T1000 (cell line): ENCODE measurements at regions not wholly inside any gene's neighbourhood (a gene's known extent, or its start where the extent isn't known, plus 50 kb on each side); places are given as distances from the start of the nearest gene placed in this dataset.
A peak's percentile ranks its signal among the peaks of the same experiment; 100 is the strongest.
"Not testable (repeated sequence)": the region's sequence is repeated elsewhere in the genome, so short reads cannot be mapped to it uniquely, and the experiment has no call there.

Experiments used
- DNase-seq: peaks from one replicate; lab custom pipeline; 2025; ENCODE audit warnings: mixed read lengths; lab: John Stamatoyannopoulos, UW

GRCh38 chr6:156451088-156451487 is 326.1 kb upstream of the ARID1B start:
- DNase-seq = no peak

DNA sequence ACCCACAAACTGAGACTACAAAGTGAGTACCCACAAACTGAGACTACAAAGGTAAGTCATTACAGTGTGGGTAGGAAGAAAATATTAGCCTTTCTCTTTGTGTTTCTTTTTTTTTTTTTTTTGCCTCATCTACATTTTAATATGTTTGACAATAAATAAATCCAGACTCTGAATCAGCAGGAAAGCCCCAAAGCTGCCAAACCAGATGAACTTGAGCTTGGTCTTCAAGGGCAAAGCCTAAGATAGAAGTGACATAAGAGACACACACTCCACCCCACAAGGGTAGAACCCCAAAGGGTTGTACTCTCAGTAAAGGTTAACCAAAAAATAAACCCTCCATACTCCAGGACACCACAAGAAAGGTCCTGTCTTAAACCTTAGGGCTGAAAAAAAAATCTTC is 326.8 kb upstream of the ARID1B start:
- DNase-seq = no peak

DNA sequence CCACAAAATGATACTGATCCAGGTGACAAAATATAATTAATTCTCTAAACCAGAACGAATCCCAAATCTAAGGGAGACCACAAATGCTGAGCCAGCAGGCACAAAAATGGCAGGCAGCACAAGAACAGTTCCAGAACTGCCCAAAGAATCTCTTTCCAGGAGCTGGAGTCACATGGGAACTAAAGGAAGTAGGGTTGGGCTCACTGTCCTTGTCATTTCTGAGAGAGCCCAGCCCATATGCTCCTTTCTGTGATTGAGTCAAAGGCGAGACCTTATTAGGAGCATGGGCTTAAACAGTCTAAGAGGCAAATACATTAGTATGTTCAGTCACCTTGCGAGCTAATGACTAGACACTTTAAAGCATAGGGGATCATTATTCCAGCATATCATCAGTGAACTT is 327.6 kb upstream of the ARID1B start:
- no peak for DNase-seq

DNA sequence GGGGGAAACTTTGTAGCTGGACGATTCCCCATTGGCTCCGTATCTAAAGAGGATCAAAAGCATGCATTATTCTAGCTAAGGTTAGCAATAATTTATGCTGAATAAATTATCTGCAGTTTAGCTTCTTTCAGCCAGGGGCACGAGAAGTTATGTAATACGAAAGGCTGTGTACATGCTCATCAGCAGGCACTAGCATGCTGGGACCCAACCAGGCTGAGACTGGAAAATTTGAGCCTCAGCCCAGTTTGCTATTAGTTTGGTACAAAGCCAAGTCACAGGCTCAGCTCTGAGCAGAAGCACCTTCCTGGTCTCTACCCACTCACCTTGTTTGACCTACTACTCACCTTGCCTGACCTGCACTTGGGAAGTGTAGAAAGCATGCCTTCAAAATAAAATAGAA is 328.1 kb upstream of the ARID1B start:
- no peak for DNase-seq

DNA sequence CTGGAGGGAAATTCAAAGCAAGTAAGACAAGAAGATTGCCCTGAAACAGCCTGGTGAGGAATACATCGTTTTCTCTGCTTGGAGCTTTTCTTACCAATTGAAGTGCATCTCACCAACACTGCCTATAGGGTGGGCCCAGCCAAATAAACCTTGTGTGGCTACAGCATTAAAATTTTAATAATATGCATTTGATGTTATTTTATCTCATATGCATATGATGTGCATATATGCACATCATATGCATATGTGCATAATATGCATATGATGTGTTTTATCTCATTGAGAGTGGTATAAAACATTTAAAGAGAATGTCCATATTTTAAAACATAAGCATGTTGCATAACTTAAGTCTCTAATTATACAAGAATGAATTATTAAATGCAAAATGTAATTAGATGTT is 328.6 kb upstream of the ARID1B start:
- DNase-seq = no peak

DNA sequence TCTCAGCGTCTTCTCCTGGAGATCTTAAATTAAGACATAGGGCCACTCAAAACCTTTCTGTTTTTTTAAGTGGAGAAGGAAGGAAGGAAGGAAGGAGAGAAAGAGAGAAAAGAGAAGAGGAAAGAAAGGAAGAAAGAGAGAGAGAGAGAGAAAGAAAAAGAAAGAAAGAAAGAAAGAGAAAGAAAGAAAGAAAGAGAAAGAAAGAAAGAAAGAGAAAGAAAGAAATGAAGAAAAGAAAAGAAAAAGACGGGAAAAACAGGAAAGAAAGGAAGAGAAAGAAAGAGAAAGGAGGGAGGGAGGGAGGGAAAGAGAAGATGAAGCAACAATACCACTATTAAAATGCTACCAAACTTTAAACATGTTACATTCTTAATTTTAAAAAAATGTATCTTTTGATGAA is 336.5 kb upstream of the ARID1B start:
- DNase-seq = no peak

- no peak for DNase-seq
These were observed 338.7 kb upstream of the ARID1B start for GRCh38 chr6:156438350-156438923.

DNA sequence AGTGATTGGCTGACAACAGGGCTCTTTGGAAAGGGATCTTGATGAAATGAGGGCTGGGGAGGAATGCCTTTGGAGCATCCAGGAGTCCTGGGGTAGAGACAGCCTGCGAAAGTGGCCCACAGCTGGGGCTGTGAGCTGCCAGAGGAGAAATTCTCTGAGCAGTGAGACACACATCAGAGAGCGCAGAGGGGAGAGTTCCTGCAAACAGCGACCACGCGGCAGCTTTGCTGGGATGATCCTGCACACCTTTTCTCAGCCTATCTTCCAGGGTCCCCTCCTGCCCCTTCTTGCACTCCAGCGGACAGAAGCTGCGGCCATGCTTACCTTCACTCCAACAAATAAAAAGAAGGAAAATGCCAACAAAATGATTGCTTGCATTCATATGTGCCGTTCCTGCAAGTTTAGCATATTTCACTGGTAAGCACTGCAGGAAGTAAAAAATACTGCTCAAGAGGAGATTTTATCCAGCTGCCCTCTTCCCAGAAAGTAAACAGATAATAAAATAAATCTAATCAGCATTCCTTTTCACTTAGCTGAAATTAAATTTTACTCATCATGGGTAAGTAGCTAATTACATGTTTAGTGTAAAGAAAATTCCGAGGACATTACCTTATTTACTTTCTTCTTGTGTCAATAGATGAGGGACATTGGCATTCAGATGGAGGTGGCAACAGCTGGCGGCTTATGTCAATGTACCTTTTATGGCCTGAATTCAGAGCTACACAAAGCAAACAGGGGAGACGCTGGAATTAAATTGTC is 339.9 kb upstream of the ARID1B start:
- DNase-seq = no peak

DNA sequence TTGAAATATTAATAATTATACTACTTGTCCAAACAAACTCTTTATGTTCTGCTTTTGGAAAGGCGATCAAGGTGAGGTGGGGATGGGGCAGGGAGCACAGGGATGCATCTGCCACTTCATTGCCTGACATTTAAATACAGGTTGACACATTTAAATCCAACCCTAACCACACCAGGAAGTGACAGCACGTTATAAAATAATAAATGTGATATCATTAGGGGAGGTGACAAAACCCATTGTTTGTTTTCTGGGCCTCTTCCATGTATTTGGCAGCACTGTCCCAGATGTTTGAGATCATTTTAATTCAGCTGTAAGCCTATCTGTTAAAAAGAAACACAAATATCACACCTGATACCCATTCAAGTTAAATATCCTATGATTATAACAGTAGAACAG is 342.4 kb upstream of the ARID1B start:
- DNase-seq = no peak

DNA sequence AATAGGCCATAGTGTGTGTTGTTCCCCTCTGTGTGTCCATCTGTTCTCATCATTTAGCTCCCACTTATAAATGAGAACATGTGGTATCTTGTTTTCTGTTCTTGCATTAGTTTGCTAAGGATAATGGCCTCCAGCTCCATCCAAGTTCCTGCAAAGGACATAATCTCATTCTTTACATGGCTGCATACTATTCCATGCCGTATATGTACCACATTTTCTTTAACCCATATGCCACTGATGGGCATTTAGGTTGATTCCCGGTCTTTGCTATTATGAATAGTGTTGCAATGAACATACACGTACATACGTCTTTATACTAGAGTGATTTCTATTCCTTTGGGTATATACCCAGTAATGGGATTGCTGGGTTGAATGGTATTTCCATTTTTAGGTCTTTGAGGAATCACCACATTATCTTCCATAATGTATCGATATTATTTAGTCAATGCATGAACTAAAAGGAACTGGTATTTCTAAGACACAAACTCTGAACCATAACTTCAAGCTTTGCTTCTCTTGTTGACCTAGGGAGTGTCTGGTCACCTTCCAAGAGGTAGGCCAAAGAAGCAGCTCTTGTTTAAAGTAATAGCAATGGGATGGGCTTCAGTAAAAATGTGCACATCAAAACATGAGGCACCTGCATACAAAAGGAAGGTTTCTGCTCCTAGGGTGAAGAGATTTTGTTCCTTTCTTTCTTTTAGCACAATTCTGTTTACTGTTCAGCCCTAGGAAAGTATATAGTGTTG is 343.0 kb upstream of the ARID1B start:
- DNase-seq = no peak

- DNase-seq = no peak
These were observed 344.6 kb upstream of the ARID1B start for GRCh38 chr6:156432543-156432942.

DNA sequence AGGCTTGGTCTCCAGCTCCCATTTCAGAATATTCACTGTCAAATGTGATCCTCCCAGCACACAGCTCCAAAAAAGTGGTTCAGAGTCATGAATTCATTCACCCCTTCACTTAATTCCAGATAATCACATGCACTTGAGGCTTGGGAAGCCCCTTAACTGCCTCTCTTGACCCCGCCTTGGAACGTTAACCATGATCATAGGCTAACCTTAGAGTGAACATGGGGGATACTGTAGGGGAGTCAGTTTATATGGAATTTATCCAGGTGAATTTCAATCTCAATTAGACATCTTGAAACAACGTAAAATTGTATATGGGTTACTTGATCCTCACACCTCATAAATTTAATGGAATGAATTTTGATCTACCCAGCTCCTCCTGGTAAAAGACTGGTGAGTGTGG is 346.8 kb upstream of the ARID1B start:
- DNase-seq = no peak

DNA sequence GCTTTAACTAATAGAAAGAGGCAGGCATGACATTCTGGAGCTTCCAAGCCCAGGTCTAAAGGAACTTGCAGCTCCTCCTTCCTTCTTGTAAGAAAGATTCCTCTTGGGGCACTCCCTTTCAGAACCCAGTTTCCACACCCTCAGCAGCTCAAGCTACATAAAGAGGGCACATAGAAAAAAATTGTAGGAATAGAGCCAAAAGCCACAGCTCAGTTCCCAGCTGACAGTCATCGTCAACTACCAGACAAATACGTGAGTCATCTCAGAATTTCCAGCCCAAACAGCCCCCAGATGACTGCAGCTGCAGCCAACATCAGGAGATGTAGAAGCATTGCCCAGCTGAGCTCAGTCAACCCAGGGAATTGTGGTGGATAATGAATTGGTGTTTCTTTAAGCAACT is 349.8 kb upstream of the ARID1B start:
- peak; percentile 62 for DNase-seq

GRCh38 chr6:156425359-156426020 is 351.7 kb upstream of the ARID1B start:
- peak; percentile 8 for DNase-seq

DNA sequence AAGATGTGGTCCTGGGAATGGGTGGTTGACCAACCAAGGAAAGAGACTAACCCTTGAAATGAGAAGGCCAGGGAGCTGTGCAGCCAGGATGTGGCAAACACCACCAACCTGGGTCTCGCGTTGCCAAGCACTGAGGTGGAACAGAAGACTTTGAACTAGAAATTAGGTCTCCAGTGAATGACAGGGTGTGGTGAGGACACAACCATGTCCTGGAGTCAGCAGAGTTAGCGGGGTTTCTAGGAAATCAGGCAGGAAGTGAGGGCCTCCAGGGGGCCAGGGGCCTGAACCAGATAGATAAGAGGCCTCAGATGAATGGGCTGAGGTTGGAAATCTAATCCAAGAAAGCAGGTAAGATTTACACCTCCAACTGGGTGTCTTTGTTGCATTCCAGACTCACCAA is 353.3 kb upstream of the ARID1B start:
- DNase-seq = no peak

GRCh38 chr6:156423075-156423474 is 354.1 kb upstream of the ARID1B start:
- DNase-seq = no peak

GRCh38 chr6:156421933-156422332 is 355.2 kb upstream of the ARID1B start:
- no peak for DNase-seq

DNA sequence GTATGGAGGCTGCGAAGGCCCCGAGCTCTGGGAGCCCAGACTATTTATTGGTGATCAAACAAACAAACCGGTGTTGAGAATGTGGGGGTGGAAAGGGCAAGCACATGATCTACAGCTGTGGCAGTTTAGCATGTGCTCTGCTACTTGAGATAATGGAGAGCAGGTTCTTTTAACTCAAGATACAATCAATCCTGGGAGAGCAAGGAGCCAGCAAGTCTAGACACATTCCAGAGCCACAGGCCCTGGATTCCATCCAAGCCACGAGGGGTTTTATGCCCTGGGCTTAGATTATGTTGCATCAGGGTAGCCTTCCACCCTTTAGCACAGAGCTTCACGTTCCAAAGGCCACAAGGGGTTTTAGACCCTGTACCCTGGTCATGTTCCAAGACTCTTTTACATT is 355.9 kb upstream of the ARID1B start:
- not testable (repeated sequence) for DNase-seq

GRCh38 chr6:156420172-156420993 is 356.8 kb upstream of the ARID1B start:
- no peak for DNase-seq

DNA sequence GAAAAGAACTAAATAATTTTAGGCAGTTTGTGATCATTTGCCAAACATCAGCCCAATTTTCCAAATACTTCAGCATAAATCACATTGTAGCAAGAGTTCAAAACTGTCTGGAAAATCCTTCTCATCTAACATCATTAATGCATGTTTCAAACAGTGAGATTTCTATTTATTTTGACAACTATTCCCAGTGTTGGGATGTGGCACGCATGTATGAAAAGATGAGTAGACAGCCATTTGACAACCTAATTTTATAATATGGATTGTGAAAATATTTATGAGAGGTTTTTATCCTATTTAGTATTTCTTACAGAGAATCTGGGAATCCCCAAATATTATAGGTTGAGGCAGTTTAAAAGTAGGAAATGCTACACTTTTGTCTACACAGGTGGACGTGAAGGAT is 357.6 kb upstream of the ARID1B start:
- DNase-seq = no peak

GRCh38 chr6:156418253-156418652 is 358.9 kb upstream of the ARID1B start:
- no peak for DNase-seq

- no peak for DNase-seq
These were observed 360.8 kb upstream of the ARID1B start for GRCh38 chr6:156416391-156416790.
